ENCODE measurements at regions not wholly inside any gene's neighbourhood (a gene's known extent, or its start where the extent isn't known, plus 50 kb on each side); places are given as distances from the start of the nearest gene placed in this dataset.
A peak's percentile ranks its signal among the peaks of the same experiment; 100 is the strongest.

DNA sequence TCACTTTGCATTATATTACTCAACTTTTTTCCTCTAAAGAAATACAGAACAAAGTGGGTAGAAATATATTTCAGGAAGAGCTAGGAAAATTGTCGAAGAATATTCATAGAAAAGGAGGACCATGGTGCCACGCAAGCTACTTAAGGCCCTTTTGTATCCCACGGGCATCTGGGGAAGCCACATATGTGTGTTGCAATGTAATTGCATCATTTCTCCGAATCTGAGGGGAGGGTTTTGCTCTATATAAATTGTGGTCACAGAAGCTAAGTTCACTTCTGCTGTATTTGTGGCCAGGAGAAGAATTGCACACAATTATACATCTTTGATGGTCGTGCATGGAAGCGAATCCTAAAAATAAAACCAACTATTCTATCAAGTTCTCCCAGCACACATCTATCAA lies 360.3 kb downstream of the IRS1 start:
- peaks cover 5 to 10% of the 10 kb centered on the region in 2 donors for H3K4me1 ChIP-seq (replicated peaks in 1 of 2)
- H3K27ac ChIP-seq, result no peak overlapping the region
- 56 to 100% (median 85%) methylated on average over 1 to 6 of the region's 6 CpGs; no CpG with 5 or more reads in 1 of the 10 experiments for WGBS, 10 experiments
- H3K4me3 ChIP-seq, result no peak overlapping the region
- ATAC-seq (replicated peaks in 6 of 8), result peak in 3 of 8 experiments; percentile 56 to 82 (median 65)
- in situ Hi-C loops (cut with MboI; ENCODE audit: low pct_unique_long_range_greater_than_20kb in 2 of 9, low sequenced_read_pairs in 9 of 9, unreplicated experiment in 9 of 9), result no loop called here

DNA sequence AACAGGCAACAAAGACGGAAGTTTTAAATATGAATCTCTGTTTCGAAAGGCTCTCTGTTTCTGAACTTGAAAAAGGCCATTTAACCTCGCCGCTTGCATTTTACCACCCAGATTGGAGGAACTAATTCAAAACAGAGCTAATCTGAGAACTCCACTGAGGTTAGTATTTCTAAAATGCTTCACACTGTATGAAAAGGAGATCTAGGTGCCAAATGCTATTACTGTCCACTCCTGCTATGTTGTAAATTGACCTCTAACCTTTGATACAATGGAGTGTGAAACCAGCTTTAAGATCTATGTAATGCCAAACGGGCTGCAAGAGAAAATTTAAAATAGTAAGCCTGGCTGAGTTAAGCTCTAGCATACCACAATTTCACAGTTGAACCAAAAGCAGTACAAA lies 364.5 kb downstream of the IRS1 start:
- in situ Hi-C loops (cut with MboI; ENCODE audit: low pct_unique_long_range_greater_than_20kb in 2 of 9, low sequenced_read_pairs in 9 of 9, unreplicated experiment in 9 of 9), result no loop called here
- no peak for ATAC-seq (replicated peaks in 6 of 8)
- no peak overlapping the region for H3K4me3 ChIP-seq
- WGBS, 10 experiments, result 24 to 100% (median 68%) methylated on average over 1 to 5 of the region's 5 CpGs
- H3K4me1 ChIP-seq (replicated peaks in 1 of 2), result peaks cover 9 to 10% of the 10 kb centered on the region in 2 donors
- H3K27ac ChIP-seq, result no peak overlapping the region

DNA sequence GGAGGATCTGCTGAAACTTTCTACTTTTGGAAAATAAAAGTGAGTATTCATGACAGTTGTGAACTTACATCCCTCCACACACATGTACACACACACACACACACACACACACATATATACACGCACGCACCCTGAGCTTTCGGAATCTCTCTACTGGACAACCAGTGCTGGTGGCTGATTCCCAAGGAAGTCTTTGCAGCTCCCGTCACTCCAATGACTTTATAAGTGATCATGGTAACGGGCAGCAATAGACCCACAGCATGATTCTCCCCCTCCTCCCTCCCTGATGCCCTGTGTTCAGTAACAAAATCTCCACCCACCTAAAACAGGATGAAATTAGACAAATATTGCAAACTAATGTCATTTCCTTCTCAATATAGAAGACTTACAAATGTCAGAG lies 364.9 kb downstream of the IRS1 start:
- Histone ChIP-seq H3K27ac (no peak overlapping the region), H3K4me3 (no peak overlapping the region), H3K4me1 (replicated peaks in 1 of 2) (peaks cover 6 to 9% of the 10 kb centered on the region in 2 donors)
- 20 to 89% (median 72%) methylated on average over 1 to 4 of the region's 5 CpGs; no CpG with 5 or more reads in 6 of the 10 experiments for WGBS, 10 experiments
- in situ Hi-C loops (cut with MboI; ENCODE audit: low pct_unique_long_range_greater_than_20kb in 2 of 9, low sequenced_read_pairs in 9 of 9, unreplicated experiment in 9 of 9), result no loop called here
- no peak for ATAC-seq (replicated peaks in 6 of 8)

DNA sequence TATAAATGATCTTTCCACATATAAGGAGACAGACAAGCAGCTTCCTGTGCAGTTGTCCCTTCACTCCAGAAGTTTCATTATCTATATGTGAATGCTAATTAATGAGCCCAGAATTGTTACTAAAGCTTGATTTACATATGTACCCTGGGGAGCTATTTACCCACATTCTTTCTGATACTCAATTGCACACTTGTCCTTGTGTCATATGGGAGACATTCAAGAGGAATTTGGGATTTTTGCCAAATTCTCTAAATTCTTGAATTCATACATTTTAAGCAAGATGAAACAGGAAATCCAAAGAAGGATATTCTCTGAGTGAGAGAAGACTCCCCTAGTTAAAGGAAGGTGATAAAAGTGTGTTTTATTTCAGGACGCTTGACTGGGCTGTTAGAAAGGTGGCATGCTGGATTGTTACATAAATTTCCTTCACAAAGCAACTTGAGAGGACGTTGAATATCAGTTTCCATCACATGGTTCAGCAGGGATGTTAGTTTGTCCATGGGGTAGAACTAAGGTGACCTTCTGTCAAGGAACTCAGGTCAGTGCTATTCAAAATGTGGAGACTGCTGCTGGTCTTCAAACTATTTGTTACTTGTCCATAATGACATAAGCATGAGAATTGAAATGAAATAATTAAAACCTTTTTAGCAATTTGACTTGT lies 368.2 kb downstream of the IRS1 start:
- ATAC-seq (replicated peaks in 6 of 8), result peak in 6 of 8 experiments; percentile 41 to 89 (median 59)
- H3K4me3 ChIP-seq, result no peak overlapping the region
- WGBS, 10 experiments, result 0 to 94% (median 61%) methylated on average over 1 to 2 of the region's 2 CpGs; no CpG with 5 or more reads in 3 of the 10 experiments
- H3K27ac ChIP-seq, result no peak overlapping the region
- in situ Hi-C loops (cut with MboI; ENCODE audit: low pct_unique_long_range_greater_than_20kb in 2 of 9, low sequenced_read_pairs in 9 of 9, unreplicated experiment in 9 of 9), result no loop called here
- H3K4me1 ChIP-seq (replicated peaks in 1 of 2), result peaks cover 8 to 11% of the 10 kb centered on the region in 2 donors

DNA sequence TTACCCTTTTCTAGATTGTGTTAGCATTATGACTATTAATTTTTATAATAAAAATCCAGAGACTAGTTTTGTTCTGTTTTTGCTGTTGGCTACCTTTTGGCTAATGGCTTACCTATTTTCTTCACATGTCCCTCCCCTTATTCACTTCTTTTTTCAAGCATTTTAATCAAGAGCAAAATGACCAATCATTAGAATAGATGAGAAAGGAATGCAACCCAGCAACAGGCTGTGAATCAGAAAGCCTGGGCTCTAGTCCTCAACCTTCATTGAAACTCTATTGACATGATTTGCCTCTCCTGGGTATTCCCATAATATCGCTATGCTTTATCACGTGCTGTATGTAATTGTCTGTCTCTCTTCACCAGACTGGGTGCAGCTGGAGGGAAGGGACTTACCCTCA lies 370.1 kb downstream of the IRS1 start:
- WGBS, 10 experiments, result 92 to 100% (median 100%) methylated on average over 1 to 2 of the region's 2 CpGs; no CpG with 5 or more reads in 4 of the 10 experiments
- peaks cover 11 to 12% of the 10 kb centered on the region in 2 donors for H3K4me1 ChIP-seq (replicated peaks in 1 of 2)
- no peak for ATAC-seq (replicated peaks in 6 of 8)
- in situ Hi-C loops (cut with MboI; ENCODE audit: low pct_unique_long_range_greater_than_20kb in 2 of 9, low sequenced_read_pairs in 9 of 9, unreplicated experiment in 9 of 9), result no loop called here
- no peak overlapping the region for H3K4me3 ChIP-seq
- no peak overlapping the region for H3K27ac ChIP-seq

DNA sequence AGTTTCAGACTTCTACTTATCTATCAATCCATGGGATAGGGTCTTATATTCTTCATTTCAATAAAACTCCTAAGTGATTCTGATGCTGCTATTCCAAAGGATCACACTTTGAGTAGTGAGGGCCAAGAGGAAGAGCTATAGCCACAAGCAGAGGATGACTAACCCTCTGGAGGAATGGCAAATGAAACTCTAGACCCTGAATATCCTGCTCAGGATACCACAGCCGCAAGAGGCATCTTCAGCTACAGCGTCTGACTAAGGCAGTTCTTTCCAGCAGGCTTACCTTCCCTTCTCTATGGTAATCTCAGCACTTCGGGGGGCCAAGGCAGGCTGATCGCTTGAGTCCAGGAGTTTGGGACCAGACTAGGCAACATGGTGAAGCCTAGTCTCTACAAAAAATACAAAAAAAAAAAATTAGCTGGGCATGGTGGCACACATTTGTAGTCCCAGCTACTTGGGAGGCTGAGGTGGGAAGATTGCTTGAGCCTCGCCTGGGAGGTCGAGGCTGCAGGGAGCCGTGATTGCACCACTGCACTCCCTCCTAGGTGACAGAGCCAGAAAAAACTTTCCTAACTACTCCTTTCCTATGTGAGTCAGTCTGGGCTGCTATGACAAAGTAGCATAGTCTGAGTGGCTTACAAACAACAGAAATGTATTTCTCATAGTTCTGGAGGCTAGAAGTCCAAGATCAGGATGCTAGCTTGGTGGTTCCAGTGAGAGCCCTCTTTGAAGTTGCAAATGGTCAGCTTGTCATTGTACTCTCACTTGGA lies 371.9 kb downstream of the IRS1 start:
- 80 to 100% (median 100%) methylated on average over 1 to 4 of the region's 7 CpGs; no CpG with 5 or more reads in 7 of the 10 experiments for WGBS, 10 experiments
- H3K27ac ChIP-seq, result no peak overlapping the region
- peaks cover 23 to 24% of the 10 kb centered on the region in 2 donors for H3K4me1 ChIP-seq (replicated peaks in 1 of 2)
- ATAC-seq (replicated peaks in 6 of 8), result peak in 2 of 8 experiments; percentile 69 to 90
- in situ Hi-C loops (cut with MboI; ENCODE audit: low pct_unique_long_range_greater_than_20kb in 2 of 9, low sequenced_read_pairs in 9 of 9, unreplicated experiment in 9 of 9), result no loop called here
- no peak overlapping the region for H3K4me3 ChIP-seq

DNA sequence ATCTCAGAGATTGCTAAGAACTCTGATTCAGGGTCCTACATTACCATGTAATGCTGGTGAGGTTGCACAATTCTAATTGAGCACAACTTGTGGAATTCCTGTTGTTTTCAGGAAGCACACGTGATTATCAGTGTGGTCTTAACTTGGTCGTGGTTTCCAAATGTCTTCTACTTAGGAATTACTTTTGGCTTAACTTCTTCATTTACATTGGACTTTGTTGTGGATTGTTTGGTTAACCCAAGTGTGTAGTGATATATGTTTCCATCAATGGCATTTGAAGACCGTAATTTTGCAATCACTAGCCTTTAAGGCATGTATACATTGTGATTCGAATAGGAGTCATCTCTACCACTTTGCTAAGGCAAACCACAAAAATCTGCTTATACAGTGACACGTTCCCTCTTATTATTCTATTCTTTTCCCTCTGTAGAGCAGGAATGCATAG lies 373.3 kb downstream of the IRS1 start:
- in situ Hi-C loops (cut with MboI; ENCODE audit: low pct_unique_long_range_greater_than_20kb in 2 of 9, low sequenced_read_pairs in 9 of 9, unreplicated experiment in 9 of 9), result no loop called here
- Histone ChIP-seq H3K4me3 (no peak overlapping the region), H3K27ac (no peak overlapping the region), H3K4me1 (replicated peaks in 1 of 2) (peaks cover 19 to 24% of the 10 kb centered on the region in 2 donors)
- ATAC-seq (replicated peaks in 6 of 8), result peak in 2 of 8 experiments; percentile 31 to 36
- 0 to 100% (median 80%) methylated on average over 1 to 5 of the region's 5 CpGs for WGBS, 10 experiments

DNA sequence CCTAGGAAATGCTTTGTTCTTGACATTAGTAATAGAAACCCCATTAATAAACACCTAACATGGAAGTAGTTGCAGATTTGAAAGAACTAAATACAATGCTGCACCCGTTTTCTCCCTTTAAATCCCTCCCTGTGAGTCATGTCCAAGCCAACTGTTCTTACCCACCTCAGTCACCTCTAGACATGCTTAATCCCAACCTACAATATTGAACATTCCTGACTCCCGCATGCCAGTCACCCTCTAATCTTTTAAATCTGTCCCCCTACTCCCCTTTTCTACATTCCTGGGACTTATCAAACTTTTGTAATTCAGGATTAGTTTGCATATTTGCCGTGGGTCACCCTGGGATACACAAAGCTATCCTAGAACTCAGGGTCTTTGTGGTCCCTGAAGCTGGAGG lies 374.6 kb downstream of the IRS1 start:
- 50 to 100% (median 76%) methylated on average over 2 to 3 of the region's 3 CpGs for WGBS, 10 experiments
- in situ Hi-C loops (cut with MboI; ENCODE audit: low pct_unique_long_range_greater_than_20kb in 2 of 9, low sequenced_read_pairs in 9 of 9, unreplicated experiment in 9 of 9), result loop anchor here in 1 of 9 experiments (25.0 kb wide), 1 partner anchor 362 kb away; the partner anchor contains the start of gene IRS1
- H3K4me3 ChIP-seq, result no peak overlapping the region
- ATAC-seq (replicated peaks in 6 of 8), result no peak
- peaks cover 19 to 24% of the 10 kb centered on the region in 2 donors for H3K4me1 ChIP-seq (replicated peaks in 1 of 2)
- no peak overlapping the region for H3K27ac ChIP-seq

DNA sequence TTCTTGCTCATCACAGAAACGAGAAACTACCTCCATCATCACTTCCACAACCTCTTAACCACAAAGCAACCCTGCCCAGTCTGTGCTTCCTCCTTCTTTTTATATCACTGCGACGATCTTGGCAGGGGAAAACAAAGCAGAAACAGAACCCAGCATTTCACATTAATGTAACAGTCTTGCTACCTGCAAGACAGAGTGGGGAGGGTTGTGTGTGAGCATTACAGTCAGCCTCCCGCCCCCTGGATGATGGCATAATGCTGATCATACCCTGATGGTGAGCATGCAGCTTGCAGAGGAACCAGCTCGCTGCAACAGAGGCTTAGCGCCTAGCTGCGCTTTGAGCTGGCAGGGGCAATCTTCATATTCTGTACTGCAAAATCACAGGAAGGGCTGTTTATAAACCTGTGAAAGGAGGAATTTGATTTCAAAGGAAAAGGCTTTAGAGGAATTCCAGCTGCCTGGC lies 376.1 kb downstream of the IRS1 start:
- peaks cover 15 to 19% of the 10 kb centered on the region in 2 donors for H3K4me1 ChIP-seq (replicated peaks in 1 of 2)
- no peak overlapping the region for H3K4me3 ChIP-seq
- in situ Hi-C loops (cut with MboI; ENCODE audit: low pct_unique_long_range_greater_than_20kb in 2 of 9, low sequenced_read_pairs in 9 of 9, unreplicated experiment in 9 of 9), result loop anchor here in 1 of 9 experiments (25.0 kb wide), 1 partner anchor 364 kb away; the partner anchor contains the start of gene IRS1
- ATAC-seq (replicated peaks in 6 of 8), result peak in 5 of 8 experiments; percentile 87 to 90 (median 88)
- H3K27ac ChIP-seq, result peak overlapping the region in 1 of 2 donors; percentile 10
- 33 to 94% (median 73%) methylated on average over 1 to 7 of the region's 7 CpGs; no CpG with 5 or more reads in 3 of the 10 experiments for WGBS, 10 experiments

DNA sequence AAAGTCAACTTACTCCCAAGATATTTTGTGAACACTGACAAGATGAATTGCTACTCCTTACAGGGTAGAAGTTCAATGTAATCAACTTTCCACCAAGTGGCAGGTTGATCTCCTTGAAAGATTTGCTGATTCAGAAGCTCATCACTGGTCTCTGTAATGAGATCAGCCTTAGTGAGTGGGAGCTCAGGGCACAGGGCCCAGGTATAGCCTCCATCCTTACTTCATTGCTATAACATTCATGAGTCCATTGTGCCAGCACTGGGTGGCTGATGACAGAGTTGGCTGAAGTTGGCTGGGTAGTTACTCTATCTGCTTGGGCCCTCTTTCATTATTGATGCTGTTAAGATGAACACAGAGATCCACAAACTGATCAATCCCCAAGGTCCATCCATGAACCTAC lies 379.0 kb downstream of the IRS1 start:
- ATAC-seq (replicated peaks in 6 of 8), result no peak
- no peak overlapping the region for H3K27ac ChIP-seq
- H3K4me1 ChIP-seq (replicated peaks in 1 of 2), result peaks cover 14 to 21% of the 10 kb centered on the region in 2 donors
- H3K4me3 ChIP-seq, result no peak overlapping the region
- in situ Hi-C loops (cut with MboI; ENCODE audit: low pct_unique_long_range_greater_than_20kb in 2 of 9, low sequenced_read_pairs in 9 of 9, unreplicated experiment in 9 of 9), result loop anchor here in 1 of 9 experiments (25.0 kb wide), 1 partner anchor 367 kb away; the partner anchor contains the start of gene IRS1

DNA sequence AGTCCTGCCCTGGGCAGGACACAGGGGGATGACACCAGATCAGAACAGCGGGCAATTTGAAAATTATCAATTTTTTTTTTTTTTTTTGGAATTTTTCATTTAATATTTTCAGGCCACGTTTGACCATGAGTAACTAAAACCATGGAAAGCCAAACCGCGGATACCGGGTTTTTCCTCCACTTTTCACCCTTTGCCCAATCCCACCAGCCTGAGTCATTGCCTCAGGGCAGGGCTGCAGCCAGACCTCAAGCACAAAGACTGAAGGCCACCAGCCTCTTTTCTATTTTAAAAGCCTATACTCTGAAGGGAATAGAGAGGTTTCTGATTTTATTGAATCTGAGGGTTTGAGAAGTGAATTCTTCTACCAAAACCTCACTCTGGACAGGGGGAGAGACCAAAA lies 381.1 kb downstream of the IRS1 start:
- in situ Hi-C loops (cut with MboI; ENCODE audit: low pct_unique_long_range_greater_than_20kb in 2 of 9, low sequenced_read_pairs in 9 of 9, unreplicated experiment in 9 of 9), result loop anchor here in 1 of 9 experiments (25.0 kb wide), 1 partner anchor 369 kb away; the partner anchor contains the start of gene IRS1
- ATAC-seq (replicated peaks in 6 of 8), result no peak
- Histone ChIP-seq H3K4me3 (no peak overlapping the region), H3K27ac (no peak overlapping the region), H3K4me1 (replicated peaks in 1 of 2) (peaks cover 11 to 14% of the 10 kb centered on the region in 2 donors)
- 60 to 100% (median 83%) methylated on average over 1 to 5 of the region's 5 CpGs; no CpG with 5 or more reads in 1 of the 10 experiments for WGBS, 10 experiments

DNA sequence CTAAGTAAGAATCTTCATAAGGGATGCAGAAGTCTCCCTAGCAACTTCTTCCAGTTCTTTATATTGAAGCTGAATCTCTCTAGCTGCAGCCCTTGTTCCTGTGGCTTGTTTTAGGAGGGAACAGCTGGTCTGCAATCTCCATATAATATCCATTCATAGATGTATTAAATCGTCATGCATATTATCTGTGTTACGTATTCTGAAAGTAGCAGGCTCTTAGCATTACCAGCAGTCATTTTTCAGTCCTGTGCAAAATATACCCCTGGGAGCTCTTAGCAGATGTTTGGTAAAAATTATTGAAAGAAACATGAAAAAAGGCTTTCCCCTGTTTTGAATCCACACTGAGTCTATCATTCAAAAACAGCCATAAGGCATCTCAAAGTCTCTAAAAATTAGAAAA lies 385.3 kb downstream of the IRS1 start:
- H3K27ac ChIP-seq, result no peak overlapping the region
- H3K4me3 ChIP-seq, result no peak overlapping the region
- WGBS, 10 experiments, result 0 to 60% (median 39%) methylated on average over 2 of the region's 2 CpGs; no CpG with 5 or more reads in 2 of the 10 experiments
- ATAC-seq (replicated peaks in 6 of 8), result peak in 7 of 8 experiments; percentile 32 to 92 (median 72)
- H3K4me1 ChIP-seq (replicated peaks in 1 of 2), result peaks cover 8 to 10% of the 10 kb centered on the region in 2 donors
- in situ Hi-C loops (cut with MboI; ENCODE audit: low pct_unique_long_range_greater_than_20kb in 2 of 9, low sequenced_read_pairs in 9 of 9, unreplicated experiment in 9 of 9), result loop anchor here in 1 of 9 experiments (25.0 kb wide), 1 partner anchor 373 kb away; the partner anchor contains the start of gene IRS1
